ENCODE measurements at regions not wholly inside any gene's neighbourhood (a gene's known extent, or its start where the extent isn't known, plus 50 kb on each side); places are given as distances from the start of the nearest gene placed in this dataset.
"Not testable (repeated sequence)": the region's sequence is repeated elsewhere in the genome, so short reads cannot be mapped to it uniquely, and the experiment has no call there.

GRCh38 chr16:86075839-86076440 is 177.0 kb downstream of the IRF8 start:
- no peaks in the 10 kb centered on the region for H3K9me3 ChIP-seq
- ATAC-seq (ENCODE audit: insufficient number of reproducible peaks, low FRiP score, low read depth) = no peak
- H3K27me3 ChIP-seq (replicated peaks; ENCODE audit: insufficient read depth) = no peaks in the 10 kb centered on the region
- no peaks in the 10 kb centered on the region for H3K4me1 ChIP-seq (ENCODE audit: control insufficient read depth in 1 of 2, low read depth in 2 of 2)
- H3K27ac ChIP-seq = no peak overlapping the region
- TF ChIP-seq CTCF (IDR thresholded peaks at IDR 0.05) = no peak
- no peak for DNase-seq (ENCODE audit: low spot score)
- no peaks in the 10 kb centered on the region for H3K36me3 ChIP-seq
- H3K4me3 ChIP-seq = no peak overlapping the region

- no peak for DNase-seq (ENCODE audit: low spot score)
- Histone ChIP-seq H3K36me3 (no peaks in the 10 kb centered on the region), H3K4me1 (ENCODE audit: control insufficient read depth in 1 of 2, low read depth in 2 of 2) (no peaks in the 10 kb centered on the region), H3K4me3 (no peak overlapping the region), H3K27ac (no peak overlapping the region), H3K9me3 (no peaks in the 10 kb centered on the region), H3K27me3 (replicated peaks; ENCODE audit: insufficient read depth) (no peaks in the 10 kb centered on the region)
- no peak for ATAC-seq (ENCODE audit: insufficient number of reproducible peaks, low FRiP score, low read depth)
- TF ChIP-seq CTCF (IDR thresholded peaks at IDR 0.05) = no peak
These were observed 177.6 kb downstream of the IRF8 start for GRCh38 chr16:86076606-86077005.

- Histone ChIP-seq H3K4me1 (ENCODE audit: control insufficient read depth in 1 of 2, low read depth in 2 of 2) (no peaks in the 10 kb centered on the region), H3K9me3 (no peaks in the 10 kb centered on the region), H3K4me3 (no peak overlapping the region), H3K36me3 (no peaks in the 10 kb centered on the region), H3K27ac (no peak overlapping the region), H3K27me3 (replicated peaks; ENCODE audit: insufficient read depth) (no peaks in the 10 kb centered on the region)
- no peak for ATAC-seq (ENCODE audit: insufficient number of reproducible peaks, low FRiP score, low read depth)
- no peak for TF ChIP-seq CTCF (IDR thresholded peaks at IDR 0.05)
- no peak for DNase-seq (ENCODE audit: low spot score)
These were observed 178.4 kb downstream of the IRF8 start for GRCh38 chr16:86077243-86077940.

GRCh38 chr16:86078121-86078600 is 179.2 kb downstream of the IRF8 start:
- H3K9me3 ChIP-seq = no peaks in the 10 kb centered on the region
- no peaks in the 10 kb centered on the region for H3K36me3 ChIP-seq
- no peak for TF ChIP-seq CTCF (IDR thresholded peaks at IDR 0.05)
- no peak overlapping the region for H3K4me3 ChIP-seq
- no peaks in the 10 kb centered on the region for H3K4me1 ChIP-seq (ENCODE audit: control insufficient read depth in 1 of 2, low read depth in 2 of 2)
- H3K27me3 ChIP-seq (replicated peaks; ENCODE audit: insufficient read depth) = no peaks in the 10 kb centered on the region
- H3K27ac ChIP-seq = no peak overlapping the region
- DNase-seq (ENCODE audit: low spot score) (no peak), ATAC-seq (ENCODE audit: insufficient number of reproducible peaks, low FRiP score, low read depth) (no peak)

GRCh38 chr16:86078711-86079110 is 179.7 kb downstream of the IRF8 start:
- H3K9me3 ChIP-seq; H3K4me3 ChIP-seq; ATAC-seq (ENCODE audit: insufficient number of reproducible peaks, low FRiP score, low read depth); H3K36me3 ChIP-seq; DNase-seq (ENCODE audit: low spot score); H3K27ac ChIP-seq; H3K27me3 ChIP-seq (replicated peaks; ENCODE audit: insufficient read depth); H3K4me1 ChIP-seq (ENCODE audit: control insufficient read depth in 1 of 2, low read depth in 2 of 2): not testable (repeated sequence)
